ENCODE measurements at regions not wholly inside any gene's neighbourhood (a gene's known extent, or its start where the extent isn't known, plus 50 kb on each side); places are given as distances from the start of the nearest gene placed in this dataset.

GRCh38 chr13:30037766-30038165 lies 187.3 kb upstream of the UBL3 start:
- H3K27ac Mint-ChIP-seq = no peak overlapping the region
- peaks cover 4% of the 10 kb centered on the region for H3K27me3 Mint-ChIP-seq (ENCODE audit: insufficient read depth, low read depth, poor library complexity)
- no peak overlapping the region for H3K4me3 Mint-ChIP-seq
- no peaks in the 10 kb centered on the region for H3K36me3 Mint-ChIP-seq (ENCODE audit: low read depth)
- H3K27me3 ChIP-seq (ENCODE audit: insufficient read depth) = no peaks in the 10 kb centered on the region
- peak overlapping the region; percentile 31; the same call in 1 of the 2 replicates for H3K4me2 ChIP-seq
- TF ChIP-seq ETS1 (IDR thresholded peaks at IDR 0.05) (no peak), POLR2AphosphoS5 (IDR thresholded peaks at IDR 0.05; ENCODE audit: low read depth) (no peak), CREB1 (CRISPR knock-in tag; IDR thresholded peaks at IDR 0.05; ENCODE audit: low read depth) (no peak), STAT1 (IDR thresholded peaks at IDR 0.05; ENCODE audit: unreplicated experiment) (no peak), CTCF (conservative IDR thresholded peaks at IDR 0.05; ENCODE audit: low read depth in 2 of 2) (no peak), EZH2phosphoT487 (IDR thresholded peaks at IDR 0.05; ENCODE audit: unreplicated experiment) (no peak), ZNF331 (CRISPR knock-in tag; IDR thresholded peaks at IDR 0.05; ENCODE audit: low read depth) (no peak), JUNB (IDR thresholded peaks at IDR 0.05; ENCODE audit: unreplicated experiment) (no peak), ZNF462 (CRISPR knock-in tag; IDR thresholded peaks at IDR 0.05) (no peak), ZNF114 (CRISPR knock-in tag; IDR thresholded peaks at IDR 0.05) (no peak), NANOG (IDR thresholded peaks at IDR 0.05; ENCODE audit: borderline replicate concordance) (no peak), EZH2 (IDR thresholded peaks at IDR 0.05; ENCODE audit: low read depth, unreplicated experiment) (no peak), REST (IDR thresholded peaks at IDR 0.05; ENCODE audit: unreplicated experiment) (no peak)
- H3K4me1 Mint-ChIP-seq = peaks cover 35% of the 10 kb centered on the region
- H3K79me2 ChIP-seq (replicated peaks; ENCODE audit: insufficient read depth) = no peaks in the 10 kb centered on the region
- no peaks in the 10 kb centered on the region for H3F3A ChIP-seq (replicated peaks; ENCODE audit: low read depth)
- peaks cover 5% of the 10 kb centered on the region; the same call in 1 of the 2 replicates for H3K9me2 ChIP-seq (ENCODE audit: insufficient read depth)
- H3K9me3 Mint-ChIP-seq = no peaks in the 10 kb centered on the region; the same call in 2 of the 3 replicates
- ATAC-seq (no peak), DNase-seq (ENCODE audit: low spot score) (no peak)
- no peaks in the 10 kb centered on the region for H3K36me3 ChIP-seq (ENCODE audit: insufficient read depth)
- H4K20me1 ChIP-seq (replicated peaks; ENCODE audit: insufficient read depth) = no peaks in the 10 kb centered on the region
- H3K4me1 ChIP-seq (ENCODE audit: insufficient read depth) = peaks cover 17% of the 10 kb centered on the region
- no peak overlapping the region for H3K4me3 ChIP-seq
- no peak overlapping the region for H3K27ac ChIP-seq (ENCODE audit: low read depth)
- no peak overlapping the region for H2AFZ ChIP-seq

Data from GM23338 (cell line).